Spleen (tissue), 7 donors: ENCODE measurements at regions not wholly inside any gene's neighbourhood (a gene's known extent, or its start where the extent isn't known, plus 50 kb on each side); places are given as distances from the start of the nearest gene placed in this dataset.

ENCODE experiments used
- CTCF ChIP-seq, 11 experiments: fragments of 200-600 bp in 7 of 11; fragments of 450-650 bp in 4 of 11; sonication (generic) in 4 of 11; IDR thresholded peaks in 8 of 11; conservative IDR thresholded peaks in 3 of 11; 1 replicate in 7 of 11; 2 replicates in 4 of 11; pipeline versions ENCODE4 v1.4.0 to v1.8.0; 2016 to 2021; ENCODE audit warnings: antibody characterized with exemption in 11 of 11, inconsistent platforms in 4 of 11, mild to moderate bottlenecking in 1 of 11
- POLR2A ChIP-seq, 3 donors: fragments of 450-650 bp; IDR thresholded peaks; one replicate each; pipeline ENCODE4 v1.5.1; 2017; ENCODE audit warnings: antibody characterized with exemption in 3 of 3, mild to moderate bottlenecking in 1 of 3
- POLR2AphosphoS5 ChIP-seq, 3 donors: sonication (generic); formaldehyde crosslinking; IDR thresholded peaks; one replicate each; pipeline ENCODE4 v1.5.1; 2017; ENCODE audit warnings: antibody characterized with exemption in 3 of 3
- donor health status: DM: no; HTN: no; CAD: no; lungs with moderate emphysema.
- donor health status: DM: no; HTN: no; CAD: no.
- donor health status: DM: no; HTN: no; CAD: no.

GRCh38 chrY:19868647-19869046 is 124.1 kb upstream of the KDM5D start:
- no peak for TF ChIP-seq CTCF (IDR thresholded peaks at IDR 0.05 in 8 of 11, conservative IDR thresholded peaks at IDR 0.05 in 3 of 11)
- TF ChIP-seq POLR2A (IDR thresholded peaks at IDR 0.05): no peak
- no peak for TF ChIP-seq POLR2AphosphoS5 (IDR thresholded peaks at IDR 0.05)
